NCI-H146 treated with DMSO at 0.1 percent for 48 hours (cell line): ENCODE measurements at regions not wholly inside any gene's neighbourhood (a gene's known extent, or its start where the extent isn't known, plus 50 kb on each side); places are given as distances from the start of the nearest gene placed in this dataset.
"Not testable (repeated sequence)": the region's sequence is repeated elsewhere in the genome, so short reads cannot be mapped to it uniquely, and the experiment has no call there.

Source experiments
- DNase-seq: peaks from one replicate; lab custom pipeline; 2025; ENCODE audit not compliant: unreplicated experiment; lab: John Stamatoyannopoulos, UW

DNA sequence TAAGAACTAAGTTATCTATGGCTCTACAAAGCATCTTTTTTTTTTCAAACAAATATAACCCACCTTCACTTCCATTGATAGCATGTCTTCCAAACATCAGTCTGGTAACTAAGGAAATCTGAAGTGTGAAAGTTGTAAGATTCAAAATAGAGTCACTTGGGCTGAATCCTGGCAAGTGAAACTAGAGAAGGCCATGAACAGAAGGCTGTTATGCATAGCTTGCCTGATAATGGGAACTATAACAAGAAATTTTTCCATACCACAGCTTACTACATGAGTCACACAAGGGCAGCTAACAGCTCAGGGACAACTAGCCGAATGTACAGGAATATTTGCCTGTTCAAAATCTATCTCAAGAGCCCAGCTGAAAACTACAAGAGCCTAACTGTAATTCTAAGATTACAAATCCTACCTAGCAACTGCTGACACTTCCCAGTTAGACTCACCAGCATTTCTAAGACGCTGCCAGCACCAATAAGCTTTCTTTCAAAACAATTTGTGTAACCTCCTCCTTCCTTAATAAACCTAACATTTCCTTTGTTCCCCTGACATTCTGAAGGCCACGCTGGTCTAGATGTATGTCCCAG is 1066.5 kb downstream of the PLOD2 start:
- DNase-seq, result peak; percentile 28

DNA sequence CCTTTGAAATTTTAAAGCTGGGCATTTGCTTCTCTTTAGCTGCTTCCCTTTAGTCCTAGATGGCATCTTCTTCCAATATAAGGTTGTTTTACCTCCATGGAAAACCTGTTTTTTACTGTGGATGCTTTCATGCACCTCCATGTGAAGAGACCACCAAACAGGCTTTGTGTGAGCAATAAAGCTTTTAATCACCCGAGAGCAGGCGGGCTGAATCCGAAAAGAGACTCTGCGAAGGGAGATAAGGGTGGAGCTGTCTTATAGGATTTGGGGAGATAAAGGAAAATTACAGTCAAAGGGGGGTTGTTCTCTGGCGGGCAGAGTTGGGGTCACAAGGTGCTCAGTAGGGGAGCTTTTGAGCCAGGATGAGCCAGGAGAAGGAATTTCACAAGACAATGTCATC is 1049.8 kb downstream of the PLOD2 start:
- not testable (repeated sequence) for DNase-seq

DNA sequence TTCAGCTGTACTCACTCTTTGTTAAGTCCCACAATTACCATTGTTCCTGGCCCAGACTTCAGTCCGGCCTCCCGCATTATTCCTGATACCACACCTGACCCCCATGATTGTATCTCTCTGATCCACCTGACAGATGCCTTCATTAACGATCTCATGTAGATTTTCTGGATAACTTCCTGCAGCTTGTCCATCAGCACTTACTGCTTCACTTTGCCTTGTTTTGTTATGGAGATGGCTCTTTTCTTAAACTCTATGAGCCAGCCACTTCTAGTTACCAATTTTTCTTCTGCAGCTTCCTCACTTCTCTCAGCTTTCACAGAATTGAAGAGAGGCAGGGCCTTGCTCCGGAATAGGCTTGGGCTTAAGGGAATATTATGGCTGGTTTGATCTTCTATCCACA is 1044.2 kb downstream of the PLOD2 start:
- no peak for DNase-seq

DNA sequence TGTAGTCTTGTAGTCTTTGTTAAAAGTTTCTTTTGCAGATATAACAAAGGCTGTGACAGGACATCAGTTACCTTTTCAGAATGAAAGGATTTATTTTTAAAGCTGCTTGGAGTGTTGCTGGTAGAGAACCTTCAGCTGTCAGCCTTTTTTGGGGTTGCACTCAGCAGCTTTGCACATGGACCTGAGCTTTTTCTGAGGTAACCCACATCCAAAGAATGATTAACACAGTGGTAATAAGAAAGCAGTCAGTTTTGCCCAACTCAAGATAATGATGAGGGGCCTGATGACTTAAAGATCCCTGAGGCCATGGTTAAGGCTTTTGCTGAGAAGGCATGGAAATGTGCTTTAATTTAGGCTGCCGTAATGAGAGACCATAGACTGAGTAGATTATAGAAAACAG is 1042.7 kb downstream of the PLOD2 start:
- no peak for DNase-seq

DNA sequence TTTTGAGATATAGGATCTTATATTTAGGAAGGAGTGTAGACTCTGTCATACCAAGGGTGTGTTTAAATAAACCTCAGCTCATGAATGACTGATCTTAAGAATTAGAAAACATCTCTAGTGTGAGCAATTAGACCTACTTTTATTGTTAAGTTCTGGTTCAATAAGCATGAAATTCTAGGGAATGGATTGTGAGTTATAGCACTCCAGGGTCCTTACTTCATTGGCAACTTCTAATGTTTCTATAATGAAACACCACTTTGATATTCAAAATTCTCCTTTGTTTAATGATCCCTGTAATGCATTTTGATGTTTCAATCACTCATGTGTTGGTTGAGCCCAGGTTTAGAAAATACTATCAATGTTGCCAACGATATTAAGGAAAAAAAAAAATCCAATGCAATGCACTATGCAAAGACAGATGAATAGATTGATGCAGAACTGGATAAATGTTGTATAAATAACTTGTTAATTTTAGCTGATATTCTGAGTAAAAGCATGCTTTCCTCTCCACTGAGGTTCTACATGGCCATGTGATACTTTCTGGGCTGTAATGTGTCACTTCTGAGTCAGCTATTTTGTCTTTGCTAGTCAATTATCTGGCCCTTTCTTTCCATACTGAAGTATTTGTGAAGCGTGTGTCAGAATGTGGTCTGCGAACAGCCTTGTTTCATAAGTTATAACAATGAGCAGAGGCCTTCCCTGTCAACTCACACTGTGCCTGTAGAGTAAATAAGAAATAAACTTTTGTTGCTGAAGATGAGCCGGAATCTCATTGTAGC is 1035.9 kb downstream of the PLOD2 start:
- DNase-seq, result no peak

DNA sequence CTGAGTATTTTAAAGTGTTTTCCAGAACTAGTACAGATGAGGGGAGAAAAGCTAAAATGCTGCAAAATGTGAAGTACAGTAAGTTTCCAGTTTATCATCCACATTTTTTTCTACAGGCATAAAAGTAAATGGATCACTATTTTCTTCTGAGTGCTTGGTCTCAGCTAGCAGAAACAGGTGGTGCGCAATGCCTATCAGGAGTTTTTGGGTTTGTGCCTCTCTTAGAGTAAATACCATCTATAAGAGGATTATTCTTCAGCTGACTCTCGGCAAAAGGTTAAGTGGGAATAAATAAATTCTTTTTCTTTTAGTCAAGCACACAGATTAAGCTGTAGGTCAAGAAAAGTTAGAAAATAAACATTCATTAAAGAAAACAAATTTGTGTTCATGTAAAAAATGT is 1027.7 kb downstream of the PLOD2 start:
- DNase-seq, result no peak

DNA sequence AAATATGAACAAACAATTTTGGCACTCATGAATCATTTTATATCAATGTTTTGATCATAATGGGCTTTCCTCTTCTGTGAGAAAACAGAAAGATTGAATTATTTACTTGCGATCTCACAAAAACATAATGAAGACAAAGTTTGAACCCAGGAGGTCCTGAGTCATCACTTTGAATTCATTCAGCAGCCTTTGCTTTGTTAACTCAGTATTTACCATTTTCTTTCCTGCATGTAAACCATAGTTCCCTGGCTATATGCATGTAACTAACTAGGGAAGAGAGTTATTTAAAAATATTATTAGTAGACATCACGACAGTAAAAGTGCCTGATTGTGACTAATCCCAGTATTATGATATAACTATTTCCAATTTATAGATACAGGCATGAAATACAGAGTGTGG is 1026.2 kb downstream of the PLOD2 start:
- DNase-seq, result no peak

DNA sequence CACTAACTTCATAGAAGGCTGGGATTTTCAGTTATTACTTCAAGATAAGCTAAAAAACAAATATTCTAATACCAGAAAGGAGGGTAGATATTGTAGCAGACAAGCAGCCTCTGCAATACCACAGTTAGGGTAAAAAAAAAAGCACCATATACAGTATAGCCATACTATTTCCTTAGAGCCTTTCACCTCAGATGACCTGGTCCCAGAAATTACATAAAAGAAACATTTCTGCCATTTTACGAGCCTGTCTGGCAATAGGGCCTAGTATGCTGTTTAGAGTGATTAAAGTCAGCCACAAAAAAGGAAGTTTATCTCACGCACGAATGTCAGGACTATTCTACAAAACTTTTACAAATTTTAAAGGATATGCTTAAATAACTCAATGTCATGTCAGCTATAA is 1016.6 kb downstream of the PLOD2 start:
- DNase-seq, result no peak

DNA sequence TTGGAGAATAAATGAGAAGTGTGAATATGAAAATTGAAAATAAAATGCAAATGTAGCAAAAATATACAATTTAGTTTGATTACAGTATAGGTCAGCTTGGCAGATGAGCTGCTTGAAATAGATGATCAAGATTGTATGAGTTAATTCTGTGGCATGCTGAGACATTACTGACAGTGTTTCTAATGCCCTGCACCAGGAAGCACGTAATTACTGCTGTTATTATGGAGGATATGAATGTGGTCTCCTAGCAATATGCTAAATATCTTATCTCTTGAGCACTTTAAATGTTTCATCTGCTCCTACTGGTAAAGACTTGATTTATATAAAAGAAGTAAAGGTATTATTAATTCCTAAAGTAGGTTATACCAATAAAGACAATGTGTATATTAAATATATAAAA is 1015.5 kb downstream of the PLOD2 start:
- DNase-seq, result peak; percentile 97

DNA sequence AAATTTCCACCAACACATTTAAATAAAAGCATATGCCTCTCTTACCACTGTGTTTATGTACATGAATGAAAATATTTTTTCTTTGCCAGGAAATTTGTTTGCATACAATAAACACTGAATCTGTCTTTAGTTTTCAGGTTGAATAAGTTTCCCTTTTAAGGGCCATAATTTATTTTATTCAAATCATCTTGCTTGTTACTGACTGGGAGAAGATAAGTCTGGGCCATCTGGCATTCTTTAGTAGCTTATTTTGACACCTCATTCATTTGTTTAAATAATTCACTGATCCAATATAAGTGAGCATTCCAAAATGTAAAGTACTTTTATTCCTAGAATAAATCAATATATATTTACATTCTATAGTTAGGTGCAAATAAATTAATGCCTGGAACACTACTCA is 1001.3 kb downstream of the PLOD2 start:
- DNase-seq, result no peak

DNA sequence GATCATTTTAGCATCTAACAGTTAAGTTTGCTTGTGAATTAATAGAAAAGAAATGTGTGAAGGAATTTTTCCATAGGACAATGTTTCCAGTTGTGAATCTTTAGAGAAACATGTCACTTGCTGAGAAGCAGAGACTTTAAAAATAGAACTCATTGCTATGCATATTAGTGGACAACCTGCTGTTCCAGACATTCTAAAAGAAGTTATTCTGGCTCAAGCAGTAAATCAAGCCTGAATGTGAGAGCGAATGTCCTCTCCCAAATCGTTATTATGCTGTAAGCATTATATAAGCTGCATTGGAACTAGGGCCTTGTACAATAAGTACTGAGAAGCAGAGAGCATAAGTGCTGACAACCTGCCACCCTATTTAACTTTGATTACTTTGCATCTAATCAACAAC is 990.9 kb downstream of the PLOD2 start:
- DNase-seq, result no peak

DNA sequence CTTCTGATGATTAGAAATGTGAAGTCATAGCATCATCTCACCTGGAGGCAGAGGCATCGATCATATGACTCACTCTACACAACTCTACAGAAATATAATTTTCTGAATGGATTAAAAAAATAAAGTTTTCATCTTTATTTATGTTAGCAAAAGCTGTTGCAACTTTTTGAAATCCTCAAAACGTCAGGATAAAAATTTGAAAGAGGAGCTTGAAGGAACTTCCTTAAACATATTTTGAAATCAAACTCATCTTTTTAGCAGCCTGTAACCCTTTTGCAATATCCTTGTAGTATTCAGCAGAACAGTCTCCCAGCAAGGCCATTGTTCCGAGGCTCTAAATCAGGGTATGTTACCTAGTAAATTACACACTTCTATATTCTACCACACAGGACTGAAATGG is 985.4 kb downstream of the PLOD2 start:
- DNase-seq, result no peak

DNA sequence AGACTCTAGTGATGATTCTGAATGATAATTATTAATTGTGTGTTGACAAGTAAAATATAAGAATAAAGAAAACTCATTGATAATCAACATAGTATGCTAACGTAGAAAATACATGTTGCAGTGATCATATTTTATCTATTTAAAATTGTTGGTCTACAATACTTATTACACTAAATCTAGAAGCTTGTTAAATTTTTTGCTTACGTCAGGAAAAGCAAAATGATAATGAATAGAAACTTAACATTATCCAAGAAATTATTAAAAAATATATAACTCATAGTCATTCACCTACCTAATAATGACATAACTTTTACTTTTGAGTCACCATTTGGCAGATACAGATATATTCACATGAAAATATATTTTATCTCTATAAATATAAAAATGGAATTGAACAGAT is 984.1 kb downstream of the PLOD2 start:
- no peak for DNase-seq

DNA sequence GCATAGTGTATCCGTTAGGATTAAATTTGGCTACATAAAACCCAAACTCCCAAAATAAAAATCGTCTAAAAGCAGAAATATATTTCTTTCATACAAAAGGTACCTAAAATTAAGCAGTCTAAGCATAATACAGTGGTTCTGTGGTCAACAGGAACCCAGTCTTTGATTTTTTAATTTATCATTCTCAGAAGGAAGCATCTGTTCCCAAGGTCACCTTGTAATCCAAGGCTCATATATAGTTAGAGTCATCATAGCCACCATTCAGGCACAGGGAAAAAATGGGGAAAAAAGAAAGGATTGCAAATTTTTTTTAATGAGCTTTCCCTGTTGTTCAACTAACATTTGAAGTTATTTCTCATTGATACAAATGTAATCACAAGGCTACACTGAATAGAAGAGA is 983.2 kb downstream of the PLOD2 start:
- no peak for DNase-seq

DNA sequence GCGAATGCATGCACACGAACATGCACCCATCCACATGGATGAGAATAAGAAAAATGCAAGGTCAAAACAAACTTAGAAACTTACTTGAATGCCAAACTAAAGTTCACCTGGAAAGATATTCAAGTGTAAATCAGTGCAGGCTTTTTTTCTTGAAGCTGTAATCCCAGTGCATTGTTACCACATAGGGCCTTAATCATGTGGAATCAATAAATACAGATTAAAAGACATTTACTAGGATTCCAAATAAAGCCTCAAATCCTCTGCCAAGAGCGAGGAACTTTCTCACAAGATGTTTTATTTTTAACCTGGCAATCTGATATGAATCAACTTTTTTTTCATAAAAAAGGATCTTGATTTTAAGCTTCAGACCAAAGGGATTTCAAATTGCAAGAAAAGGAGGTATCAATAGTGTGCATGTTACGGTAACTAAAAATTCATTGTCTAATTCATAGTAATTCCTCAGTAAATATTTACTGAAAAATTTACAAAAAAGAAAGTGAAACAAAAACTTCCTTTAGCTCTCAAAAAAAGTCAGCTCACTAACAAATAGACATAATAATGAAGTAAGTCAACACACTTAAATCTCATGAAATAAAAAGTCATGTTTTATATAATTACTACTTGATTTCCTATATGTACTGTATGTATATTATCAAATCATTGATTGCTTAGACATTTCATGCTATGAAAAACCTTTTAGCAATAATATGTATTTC is 978.6 kb downstream of the PLOD2 start:
- no peak for DNase-seq

DNA sequence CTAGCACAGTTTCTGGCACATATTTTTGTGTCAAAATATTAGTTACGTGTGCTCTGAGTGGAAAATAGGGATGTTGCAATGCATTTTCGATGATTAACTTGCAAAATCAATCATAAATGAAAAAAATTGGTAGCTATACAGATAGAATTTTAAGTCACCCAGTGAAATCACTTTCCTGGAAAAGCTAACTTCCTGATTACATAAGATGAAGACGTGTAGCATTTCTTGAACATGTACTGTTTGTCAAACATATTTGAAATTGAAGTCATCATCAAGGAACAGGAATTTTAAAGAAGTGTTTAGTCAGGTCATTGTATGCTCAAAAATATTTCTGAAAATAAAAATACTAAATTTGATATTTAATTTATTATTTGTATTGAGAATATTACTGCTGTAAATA is 977.7 kb downstream of the PLOD2 start:
- DNase-seq, result no peak

DNA sequence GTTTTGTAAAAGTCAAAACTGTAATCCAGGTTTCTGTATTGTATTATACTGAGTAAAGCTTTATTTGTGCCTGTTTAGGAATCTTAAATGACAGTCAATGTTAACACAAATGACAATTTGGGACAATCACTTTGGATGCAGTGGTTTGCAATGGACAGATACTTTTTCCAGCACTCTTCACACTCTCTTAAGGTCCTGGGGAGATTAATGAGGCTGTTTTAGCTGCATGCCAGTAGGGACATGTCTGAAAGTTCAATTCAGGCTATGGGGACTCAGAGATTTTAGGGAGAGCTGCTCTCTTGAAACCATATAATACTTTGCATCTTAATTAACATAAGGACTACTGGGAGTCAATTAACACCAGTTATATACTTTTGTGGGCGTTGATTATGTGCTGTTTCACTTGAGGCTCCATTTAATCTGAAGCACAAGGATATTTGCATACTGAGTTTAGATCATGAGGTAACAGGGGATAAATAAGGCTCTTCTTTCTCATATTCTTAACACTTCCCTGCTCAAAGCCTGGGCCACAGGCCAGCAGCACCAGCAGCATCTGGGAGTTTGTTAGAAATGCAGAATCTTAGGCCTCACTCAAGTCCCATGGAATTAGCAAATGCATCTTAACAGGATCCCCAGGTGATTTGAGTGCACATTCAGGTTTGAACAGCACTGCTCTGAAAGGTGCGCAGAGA is 972.8 kb downstream of the PLOD2 start:
- DNase-seq, result no peak

DNA sequence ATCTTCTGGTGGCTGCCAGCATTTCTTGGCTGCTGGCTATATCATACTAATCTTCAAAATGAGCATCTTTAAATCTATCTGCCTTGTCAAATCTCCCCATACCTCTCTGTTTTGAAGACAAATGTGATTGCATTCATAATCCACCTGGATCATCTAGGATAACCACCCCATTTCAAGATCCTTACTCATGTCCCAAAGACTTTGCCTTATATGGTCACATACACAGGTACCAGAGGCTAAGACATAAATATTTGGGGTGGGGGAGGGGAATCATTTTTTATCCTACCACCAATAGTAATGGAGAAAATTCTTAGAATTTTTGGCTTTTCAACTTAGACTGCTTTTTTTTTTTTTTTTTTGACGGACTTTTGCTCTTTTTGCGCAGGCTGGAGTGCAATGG is 970.8 kb downstream of the PLOD2 start:
- no peak for DNase-seq

DNA sequence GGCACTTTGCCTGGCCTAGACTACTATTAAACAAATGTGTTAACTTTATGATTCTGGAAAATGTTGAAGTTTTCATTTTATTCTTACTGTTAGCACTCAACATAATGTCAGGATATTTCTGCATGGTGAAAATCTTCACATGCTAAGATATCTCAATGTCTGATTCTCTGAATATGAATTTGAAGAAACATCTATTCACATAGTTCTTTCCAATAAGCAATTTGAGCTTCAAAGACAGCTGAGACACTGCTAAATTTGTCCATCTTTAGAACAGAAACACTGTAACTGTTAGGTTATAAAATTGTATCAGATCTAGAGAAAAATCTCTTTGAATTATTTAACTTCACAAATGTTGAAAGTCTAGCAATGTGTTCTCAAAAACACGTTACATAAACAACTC is 970.2 kb downstream of the PLOD2 start:
- DNase-seq, result no peak

DNA sequence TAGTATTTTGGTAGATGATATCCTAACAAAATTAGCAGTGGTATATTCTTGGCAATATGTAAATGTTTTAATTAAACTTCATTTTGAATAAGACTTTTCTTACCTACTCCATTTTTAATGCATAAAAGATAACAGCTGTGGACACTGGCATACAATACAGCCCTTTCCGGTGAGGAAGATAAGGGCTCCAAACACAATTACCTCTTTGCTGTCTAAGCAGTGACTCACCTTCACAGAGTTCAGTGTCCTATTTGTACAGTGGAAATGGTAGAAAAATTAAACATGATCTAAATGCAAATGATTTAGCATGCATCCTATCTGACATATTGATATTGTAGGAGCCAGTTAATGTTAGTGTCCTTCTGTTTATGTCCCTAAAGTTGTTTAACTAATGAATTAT is 969.4 kb downstream of the PLOD2 start:
- peak; percentile 99 for DNase-seq

DNA sequence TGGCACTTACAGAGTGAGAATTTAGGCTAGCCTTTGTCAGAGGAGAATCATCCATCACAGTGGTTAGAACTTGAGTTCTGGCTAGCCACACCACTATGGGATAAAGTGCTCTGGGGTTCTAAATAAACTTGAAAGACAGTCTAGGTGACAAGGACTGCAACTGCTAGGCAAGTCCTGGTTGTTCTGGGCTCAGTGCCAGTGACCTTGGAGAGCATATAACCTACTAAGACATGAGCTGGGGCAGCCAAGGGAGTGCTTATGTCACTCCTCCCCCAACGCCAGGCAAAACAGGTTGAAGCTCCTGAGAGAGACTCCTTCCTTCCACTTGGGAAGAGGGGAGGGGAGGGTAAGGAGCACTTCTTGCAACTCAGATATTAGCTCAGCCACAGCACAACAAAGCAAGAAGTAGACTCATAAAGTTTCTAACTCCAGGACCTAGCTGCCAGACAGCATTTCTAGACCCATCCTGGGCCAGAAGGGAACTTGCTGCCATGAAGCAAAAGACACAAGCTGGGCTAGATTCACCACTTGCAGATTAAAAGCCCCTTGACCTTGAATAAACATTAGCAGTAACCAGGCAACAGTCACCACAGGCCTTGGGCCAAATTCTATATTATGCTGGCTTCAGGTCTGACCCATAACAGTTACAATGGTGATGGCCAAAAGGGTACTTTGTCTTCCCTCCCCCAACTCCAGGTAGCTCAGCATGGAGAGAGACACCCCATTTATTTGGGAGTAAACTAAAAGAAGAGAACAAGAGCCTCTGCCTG is 963.7 kb downstream of the PLOD2 start:
- DNase-seq, result peak; percentile 62
